Skeletal muscle satellite cell (primary cell): ENCODE measurements at regions not wholly inside any gene's neighbourhood (a gene's known extent, or its start where the extent isn't known, plus 50 kb on each side); places are given as distances from the start of the nearest gene placed in this dataset.
"Not testable (repeated sequence)": the region's sequence is repeated elsewhere in the genome, so short reads cannot be mapped to it uniquely, and the experiment has no call there.

Experiments
- H3K27me3 ChIP-seq: 2 replicates; pipeline ENCODE4 v1.7.0; 2013; ENCODE audit warnings: low read length; ENCODE audit not compliant: control insufficient read depth, insufficient read depth
- H3K36me3 ChIP-seq: 2 replicates; pipeline ENCODE4 v1.7.0; 2013; ENCODE audit warnings: mild to moderate bottlenecking, control low read depth, low read length; ENCODE audit not compliant: insufficient read depth
- H3K4me1 ChIP-seq: 2 replicates; pipeline ENCODE4 v1.7.0; 2013; ENCODE audit warnings: low read length; ENCODE audit not compliant: control insufficient read depth, insufficient read depth
- H3K4me2 ChIP-seq: 2 replicates; pipeline ENCODE4 v1.7.0; 2013; ENCODE audit warnings: mild to moderate bottlenecking, low read length
- H3K4me3 ChIP-seq: 2 replicates; pipeline ENCODE4 v1.7.0; 2013; ENCODE audit warnings: low read length
- H3K9ac ChIP-seq: 2 replicates; pipeline ENCODE4 v1.7.0; 2013; ENCODE audit warnings: mild to moderate bottlenecking, low read depth, low read length, moderate library complexity
- H3K9me3 ChIP-seq: replicated peaks from 2 replicates; pipeline ENCODE4 v1.7.0; 2013; ENCODE audit warnings: mild to moderate bottlenecking, control low read depth, low read length

GRCh38 chr3:194903447-194903846 is 217.8 kb downstream of the FAM43A start:
- H3K27me3 ChIP-seq = peaks cover 19% of the 10 kb centered on the region
- not testable (repeated sequence) for H3K4me3 ChIP-seq, H3K4me2 ChIP-seq, H3K4me1 ChIP-seq, H3K9ac ChIP-seq, H3K9me3 ChIP-seq, H3K36me3 ChIP-seq

- H3K27me3 ChIP-seq = peaks cover 13% of the 10 kb centered on the region
- not testable (repeated sequence) for H3K36me3 ChIP-seq, H3K9me3 ChIP-seq, H3K4me2 ChIP-seq, H3K4me3 ChIP-seq, H3K9ac ChIP-seq, H3K4me1 ChIP-seq
These were observed 219.3 kb downstream of the FAM43A start for GRCh38 chr3:194904999-194905398.

- Histone ChIP-seq H3K4me1 (no peaks in the 10 kb centered on the region), H3K9me3 (no peaks in the 10 kb centered on the region), H3K4me2 (no peak overlapping the region), H3K36me3 (no peaks in the 10 kb centered on the region), H3K27me3 (peaks cover 11% of the 10 kb centered on the region), H3K4me3 (no peak overlapping the region), H3K9ac (no peak overlapping the region)
These were observed 220.0 kb downstream of the FAM43A start for GRCh38 chr3:194905696-194906095.

DNA sequence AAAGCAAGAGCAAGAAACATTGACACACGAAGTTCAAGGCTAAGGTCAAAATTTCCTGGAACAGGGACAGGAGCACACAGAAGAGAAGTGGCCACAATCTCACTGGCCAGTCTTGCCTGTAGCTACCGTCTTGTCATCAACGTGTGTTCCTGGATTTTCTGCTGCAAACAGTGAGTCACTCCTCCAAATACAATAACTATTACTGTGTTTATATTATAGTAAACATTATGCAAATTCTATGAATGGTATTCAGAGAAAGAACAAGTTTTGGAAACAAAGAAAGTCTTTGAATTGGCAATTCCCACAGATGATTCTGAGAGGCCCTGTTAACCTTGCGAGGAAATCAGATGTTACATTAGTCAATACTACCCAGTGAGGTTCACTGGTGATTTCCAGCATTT is 220.5 kb downstream of the FAM43A start:
- Histone ChIP-seq H3K9me3 (no peaks in the 10 kb centered on the region), H3K4me1 (no peaks in the 10 kb centered on the region), H3K27me3 (peaks cover 10% of the 10 kb centered on the region), H3K4me2 (no peak overlapping the region), H3K9ac (no peak overlapping the region), H3K36me3 (no peaks in the 10 kb centered on the region), H3K4me3 (no peak overlapping the region)

- Histone ChIP-seq H3K4me1 (no peaks in the 10 kb centered on the region), H3K27me3 (peaks cover 17% of the 10 kb centered on the region), H3K36me3 (no peaks in the 10 kb centered on the region), H3K4me3 (no peak overlapping the region), H3K4me2 (no peak overlapping the region), H3K9me3 (no peaks in the 10 kb centered on the region), H3K9ac (no peak overlapping the region)
These were observed 221.4 kb downstream of the FAM43A start for GRCh38 chr3:194906970-194907629.

GRCh38 chr3:194907811-194908210 is 222.1 kb downstream of the FAM43A start:
- Histone ChIP-seq H3K4me1 (no peaks in the 10 kb centered on the region), H3K9ac (no peak overlapping the region), H3K4me3 (no peak overlapping the region), H3K36me3 (no peaks in the 10 kb centered on the region), H3K4me2 (no peak overlapping the region), H3K27me3 (peaks cover 20% of the 10 kb centered on the region), H3K9me3 (no peaks in the 10 kb centered on the region)

- Histone ChIP-seq H3K4me2 (no peak overlapping the region), H3K9me3 (no peaks in the 10 kb centered on the region), H3K9ac (no peak overlapping the region), H3K36me3 (no peaks in the 10 kb centered on the region), H3K4me1 (no peaks in the 10 kb centered on the region), H3K27me3 (peaks cover 22% of the 10 kb centered on the region), H3K4me3 (no peak overlapping the region)
These were observed 222.8 kb downstream of the FAM43A start for GRCh38 chr3:194908496-194908895.

DNA sequence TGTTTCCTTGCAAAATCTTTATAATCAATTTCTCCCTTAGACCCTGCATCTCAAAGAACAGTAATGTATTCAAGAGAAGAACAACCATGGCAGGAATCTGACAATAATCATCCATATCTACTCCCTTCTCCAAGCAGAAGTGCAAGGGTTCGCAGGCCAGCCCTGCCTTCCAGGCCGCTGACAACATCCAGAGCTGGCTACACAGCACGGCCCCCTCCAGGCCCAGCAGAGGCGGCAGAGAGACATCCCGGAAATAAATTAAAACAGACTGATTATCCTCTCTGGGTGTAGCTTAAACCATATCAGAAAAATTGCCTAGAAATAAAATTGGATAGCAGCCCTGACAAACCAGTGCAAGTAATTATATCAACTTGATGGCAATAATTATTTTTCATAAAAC is 223.3 kb downstream of the FAM43A start:
- Histone ChIP-seq H3K27me3 (peaks cover 24% of the 10 kb centered on the region), H3K9me3 (no peaks in the 10 kb centered on the region), H3K4me3 (no peak overlapping the region), H3K4me2 (no peak overlapping the region), H3K9ac (no peak overlapping the region), H3K36me3 (no peaks in the 10 kb centered on the region), H3K4me1 (no peaks in the 10 kb centered on the region)

DNA sequence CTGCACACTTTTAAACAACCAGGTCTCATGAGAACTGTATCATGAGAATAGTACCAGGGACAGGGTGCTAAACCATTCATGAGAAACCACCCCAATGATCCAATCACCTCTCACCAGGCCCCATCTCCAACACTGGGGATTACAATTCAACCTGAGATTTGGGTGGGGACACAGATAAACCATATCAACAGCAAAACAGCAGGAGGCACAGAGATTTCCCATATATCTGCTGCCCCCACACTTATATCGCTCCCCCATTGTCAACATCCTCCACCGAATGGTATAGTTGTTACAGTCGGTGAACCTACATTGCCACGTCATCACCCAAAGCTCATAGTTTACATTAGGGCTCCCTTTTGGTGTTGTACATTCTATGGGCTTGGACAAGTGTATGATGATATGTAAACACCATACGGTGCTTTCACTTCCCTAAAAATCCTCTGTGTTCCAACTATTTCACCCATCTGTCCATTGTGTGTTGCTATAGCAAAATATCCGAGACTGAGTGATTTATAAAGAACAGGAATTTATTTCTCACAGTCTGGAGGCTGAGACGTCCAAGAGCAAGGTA is 224.8 kb downstream of the FAM43A start:
- Histone ChIP-seq H3K9ac (no peak overlapping the region), H3K4me2 (no peak overlapping the region), H3K27me3 (peaks cover 27% of the 10 kb centered on the region), H3K4me3 (no peak overlapping the region), H3K36me3 (no peaks in the 10 kb centered on the region), H3K4me1 (no peaks in the 10 kb centered on the region), H3K9me3 (no peaks in the 10 kb centered on the region)

DNA sequence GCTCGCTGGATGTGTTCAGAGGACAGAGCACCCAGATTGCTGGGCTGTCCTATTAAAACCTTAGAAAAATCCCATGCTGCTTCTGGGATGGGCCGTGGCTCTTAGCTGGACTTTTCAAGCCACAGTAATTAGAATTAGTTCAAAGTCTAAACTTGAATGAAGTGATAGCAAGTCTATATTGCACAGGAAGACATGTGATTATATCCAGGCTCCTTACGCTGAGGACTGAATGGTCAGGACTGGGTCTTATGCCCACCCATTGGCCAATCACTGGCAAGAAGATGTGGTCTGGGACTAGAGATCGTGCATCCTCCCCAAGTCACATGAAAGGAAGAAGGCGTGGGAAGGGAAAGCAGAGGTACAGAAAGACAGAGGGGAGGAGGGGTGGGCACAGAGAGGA is 227.6 kb downstream of the FAM43A start:
- H3K9ac ChIP-seq = no peak overlapping the region
- no peaks in the 10 kb centered on the region for H3K36me3 ChIP-seq
- H3K27me3 ChIP-seq = peaks cover 25% of the 10 kb centered on the region
- H3K9me3 ChIP-seq = no peaks in the 10 kb centered on the region
- no peak overlapping the region for H3K4me3 ChIP-seq
- H3K4me2 ChIP-seq = no peak overlapping the region
- H3K4me1 ChIP-seq = no peaks in the 10 kb centered on the region

DNA sequence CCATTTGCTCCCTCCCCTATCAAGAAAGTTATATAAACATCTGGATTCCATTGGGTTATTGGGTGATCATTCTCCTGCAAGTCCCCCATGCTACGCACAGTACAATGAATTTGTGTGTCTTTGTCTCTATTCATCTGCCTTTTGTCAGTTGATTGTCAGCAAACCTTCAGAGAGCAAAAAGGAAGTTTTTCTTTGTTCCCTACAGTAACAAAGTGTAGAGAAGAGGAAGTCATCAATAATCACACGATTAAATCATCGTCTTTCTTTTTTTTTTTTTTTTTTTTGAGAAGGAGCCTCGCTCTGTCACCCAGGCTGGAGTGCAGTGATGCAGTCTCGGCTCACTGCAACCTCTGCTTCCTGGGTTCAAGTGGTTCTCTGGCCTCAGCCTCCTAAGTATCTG is 239.2 kb downstream of the FAM43A start:
- H3K9ac ChIP-seq, H3K4me2 ChIP-seq, H3K36me3 ChIP-seq, H3K9me3 ChIP-seq, H3K27me3 ChIP-seq, H3K4me1 ChIP-seq, H3K4me3 ChIP-seq: not testable (repeated sequence)

DNA sequence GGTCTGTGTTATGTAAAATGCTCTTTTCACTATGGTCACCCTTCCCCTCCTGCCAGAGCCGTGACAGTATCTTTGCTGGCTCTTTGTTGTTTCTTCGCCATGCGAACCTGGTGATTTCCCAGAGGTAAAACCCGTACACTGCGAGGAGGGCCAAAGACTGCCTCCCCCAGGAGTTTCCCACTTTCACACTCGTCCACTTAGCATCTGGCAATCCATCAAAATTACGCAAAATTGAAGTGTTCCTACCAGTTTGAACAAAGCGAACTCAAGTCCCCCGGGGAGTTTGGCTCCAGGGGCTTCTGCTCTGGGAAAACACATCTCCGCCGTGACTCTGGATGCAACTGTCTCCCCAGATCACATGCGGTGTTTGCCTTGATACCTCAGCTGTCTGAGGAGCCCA is 239.9 kb downstream of the FAM43A start:
- no peak overlapping the region for H3K4me2 ChIP-seq

More for the DNA sequence above, 239.9 kb downstream of the FAM43A start:
- Histone ChIP-seq H3K4me1 (no peaks in the 10 kb centered on the region), H3K9ac (no peak overlapping the region), H3K4me3 (no peak overlapping the region), H3K9me3 (no peaks in the 10 kb centered on the region), H3K36me3 (no peaks in the 10 kb centered on the region), H3K27me3 (no peaks in the 10 kb centered on the region)
